ENCODE measurements at regions not wholly inside any gene's neighbourhood (a gene's known extent, or its start where the extent isn't known, plus 50 kb on each side); places are given as distances from the start of the nearest gene placed in this dataset.
A peak's percentile ranks its signal among the peaks of the same experiment; 100 is the strongest.

DNA sequence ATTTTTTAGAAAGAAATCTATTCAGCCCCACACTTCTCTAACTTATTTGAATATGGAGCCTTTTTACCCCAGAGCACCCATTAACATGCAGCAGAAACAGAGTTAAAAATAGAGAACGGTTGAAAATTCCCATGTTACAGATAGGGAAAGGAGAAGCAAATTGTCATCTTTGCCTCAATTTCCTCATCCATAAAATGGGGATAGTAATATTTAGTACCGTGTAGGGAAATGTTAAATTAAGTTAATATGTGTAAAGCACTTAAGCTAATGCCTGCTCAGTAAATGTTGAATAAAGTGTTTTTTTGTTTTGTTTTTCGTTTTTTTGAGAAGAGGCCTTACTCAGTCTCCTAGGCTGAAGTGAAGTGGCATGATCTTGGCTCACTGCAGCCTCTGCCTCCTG is 50.3 kb downstream of the NAV1 start:
- no peak for DNase-seq (ENCODE audit: low read depth in 4 of 4, low spot score in 3 of 4)

GRCh38 chr1:201590474-201590873 is 51.5 kb downstream of the NAV1 start:
- no peak for DNase-seq (ENCODE audit: low read depth in 4 of 4, low spot score in 3 of 4)

GRCh38 chr1:201591348-201591747 is 52.4 kb downstream of the NAV1 start:
- no peak for DNase-seq (ENCODE audit: low read depth in 4 of 4, low spot score in 3 of 4)

DNA sequence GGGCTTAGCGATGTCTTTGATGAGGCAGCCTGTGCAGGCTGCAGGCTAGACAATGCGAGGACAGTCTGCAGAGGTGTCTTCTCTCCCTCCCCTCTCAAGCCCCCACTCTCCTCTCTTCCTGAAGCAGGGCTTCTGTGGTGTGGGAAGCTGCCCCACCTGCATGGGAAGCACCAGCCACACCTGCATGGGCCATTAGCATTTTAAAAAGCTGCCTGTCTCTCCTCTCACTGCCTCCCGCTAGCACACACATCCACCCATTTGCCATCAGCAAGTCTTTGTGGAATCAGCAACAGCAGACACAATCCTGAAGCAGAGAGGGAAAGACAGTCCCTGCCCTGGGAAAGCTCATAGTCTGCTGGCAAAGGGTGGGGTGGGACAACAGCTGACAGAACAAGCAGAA is 53.1 kb downstream of the NAV1 start:
- no peak for DNase-seq (ENCODE audit: low read depth in 4 of 4, low spot score in 3 of 4)

- no peak for DNase-seq (ENCODE audit: low read depth in 4 of 4, low spot score in 3 of 4)
These were observed 54.4 kb downstream of the NAV1 start for GRCh38 chr1:201593200-201593921.

DNA sequence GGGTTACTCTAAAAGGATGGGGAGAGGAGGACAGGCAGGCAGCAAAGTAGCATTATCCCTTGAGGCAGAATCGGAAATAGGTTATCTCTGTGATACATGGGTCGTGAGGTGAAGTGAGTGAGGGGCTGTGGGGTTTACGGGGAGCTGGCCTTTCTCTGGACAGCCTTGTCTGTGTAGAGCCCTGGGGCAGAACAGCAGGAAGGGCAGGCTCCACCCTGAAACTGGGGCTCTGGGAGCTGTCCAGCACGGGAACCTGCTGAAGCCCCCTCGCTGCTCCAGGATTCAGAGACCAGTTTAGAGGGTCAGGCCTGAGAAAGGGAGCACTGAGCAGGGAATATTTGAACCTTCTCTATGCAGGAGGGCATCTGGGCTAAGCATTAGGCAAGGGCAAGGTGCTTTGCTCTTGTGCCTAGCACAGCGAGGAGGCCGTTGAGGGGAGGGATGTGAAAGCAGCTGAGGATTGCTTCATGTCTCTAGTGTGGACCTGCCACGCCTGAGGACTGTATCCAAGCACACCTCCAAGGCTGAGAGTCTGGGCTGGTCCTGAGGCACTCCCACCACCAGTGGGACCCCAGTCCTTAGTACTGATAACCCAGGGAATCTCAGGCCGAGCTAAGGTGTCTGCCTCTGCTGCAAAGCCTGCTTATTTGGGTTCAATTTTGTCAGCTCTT is 55.8 kb downstream of the NAV1 start:
- DNase-seq (ENCODE audit: low read depth in 4 of 4, low spot score in 3 of 4) = peak; percentile 25 to 42 (median 34)

GRCh38 chr1:201595381-201595780 is 56.5 kb downstream of the NAV1 start:
- no peak for DNase-seq (ENCODE audit: low read depth in 4 of 4, low spot score in 3 of 4)

DNA sequence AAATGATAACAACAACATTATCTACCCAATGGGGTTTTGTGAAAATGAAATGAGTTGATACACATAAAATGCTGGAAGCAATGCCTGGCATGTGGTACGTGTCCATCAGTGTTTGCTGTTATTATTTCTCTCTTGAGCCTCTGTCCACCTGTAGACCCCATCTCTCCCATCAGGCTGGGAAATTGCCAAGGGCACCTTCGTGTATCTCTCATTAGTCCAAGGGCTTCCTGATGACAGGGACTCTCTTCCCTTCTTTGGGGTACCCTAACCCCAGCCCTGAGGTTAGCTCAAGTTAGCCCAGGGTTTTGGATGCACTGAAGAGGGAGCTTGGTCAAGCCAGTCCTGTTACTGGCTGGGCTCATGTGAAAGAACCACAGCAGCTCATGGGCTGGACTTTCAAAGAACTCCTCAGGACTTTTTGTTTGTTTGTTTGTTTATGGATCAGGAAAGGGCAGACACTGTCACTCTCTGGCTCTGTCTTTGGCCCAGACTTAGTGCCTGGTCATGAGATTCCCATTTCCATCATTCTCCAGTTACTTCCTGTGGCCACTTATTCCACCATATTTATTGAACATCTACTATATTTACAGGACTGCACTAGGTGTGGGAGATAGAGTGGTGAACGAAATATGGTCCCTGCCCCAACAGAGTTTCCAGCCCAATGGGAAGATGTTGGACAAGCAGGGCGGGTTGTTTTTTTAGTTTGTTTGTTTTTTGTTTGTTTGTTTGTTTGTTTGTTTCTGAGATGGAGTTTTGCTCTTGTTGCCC is 57.4 kb downstream of the NAV1 start:
- DNase-seq (ENCODE audit: low read depth in 4 of 4, low spot score in 3 of 4) = no peak

GRCh38 chr1:201597551-201598230 is 58.8 kb downstream of the NAV1 start:
- no peak for DNase-seq (ENCODE audit: low read depth in 4 of 4, low spot score in 3 of 4)

GRCh38 chr1:201598396-201598795 is 59.5 kb downstream of the NAV1 start:
- DNase-seq (ENCODE audit: low read depth in 4 of 4, low spot score in 3 of 4) = no peak

DNA sequence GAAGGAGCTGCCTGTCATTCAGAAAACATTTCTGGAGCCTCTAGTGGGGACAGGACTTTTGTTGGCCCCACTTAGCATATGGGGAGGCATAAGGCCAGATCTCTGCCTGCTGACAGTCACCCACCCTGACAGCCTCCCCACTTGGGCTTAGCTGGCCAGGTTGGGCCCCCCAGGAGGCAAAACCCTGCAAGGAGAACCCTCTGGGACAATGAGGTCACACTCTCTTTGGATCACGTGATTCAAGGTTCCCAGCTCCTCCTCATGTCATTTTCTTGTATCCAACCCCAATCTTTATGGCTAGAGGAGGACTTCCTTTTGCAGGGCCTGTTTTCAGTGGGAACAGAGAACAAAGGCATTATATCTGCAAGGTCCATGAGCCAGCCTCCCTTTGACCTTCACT is 60.0 kb downstream of the NAV1 start:
- DNase-seq (ENCODE audit: low read depth in 4 of 4, low spot score in 3 of 4) = no peak

GRCh38 chr1:201599548-201599947 is 60.6 kb downstream of the NAV1 start:
- DNase-seq (ENCODE audit: low read depth in 4 of 4, low spot score in 3 of 4) = no peak

DNA sequence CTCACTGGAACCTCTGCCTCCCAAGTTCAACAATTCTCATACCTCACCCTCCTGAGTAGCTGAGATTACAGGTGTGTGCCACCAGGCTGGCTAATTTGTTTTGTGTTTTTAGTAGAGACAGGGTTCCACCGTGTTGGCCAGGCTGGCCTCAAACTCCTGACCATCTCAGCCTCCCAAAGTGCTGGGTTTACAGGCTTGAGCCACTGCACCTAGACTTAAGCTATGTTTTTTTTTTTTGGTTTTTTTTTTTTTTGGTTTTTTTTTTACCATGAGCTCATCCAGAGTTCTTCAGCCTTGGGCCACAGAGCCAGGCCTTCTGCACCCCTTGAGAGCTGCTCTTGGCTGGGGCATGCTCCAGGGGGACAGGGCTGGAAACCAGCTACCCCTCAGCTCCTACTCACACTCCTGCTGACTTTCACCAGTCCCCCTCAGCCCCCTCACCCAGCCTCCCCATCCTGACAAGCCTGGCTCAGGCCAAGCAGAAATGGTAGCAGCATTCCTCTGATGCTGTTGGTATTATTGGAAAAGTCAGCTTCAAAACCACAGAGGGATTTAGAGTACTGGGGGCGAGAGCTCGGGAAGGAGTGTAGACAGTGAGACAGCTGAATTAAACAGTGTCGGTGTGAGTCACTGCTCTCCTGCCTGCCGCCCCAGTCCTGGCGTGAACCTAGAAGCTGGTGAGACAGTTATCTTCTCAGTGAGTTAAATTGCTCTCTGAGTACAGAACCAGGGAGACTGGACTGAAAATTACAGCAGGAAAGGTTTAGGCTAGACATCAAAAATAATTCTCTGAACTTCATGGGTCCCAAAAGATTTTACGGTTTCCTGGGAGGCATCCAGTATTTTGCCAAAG is 63.7 kb downstream of the NAV1 start:
- DNase-seq (ENCODE audit: low read depth in 4 of 4, low spot score in 3 of 4) = no peak

GRCh38 chr1:201603613-201604232 is 64.8 kb downstream of the NAV1 start:
- no peak for DNase-seq (ENCODE audit: low read depth in 4 of 4, low spot score in 3 of 4)

- no peak for DNase-seq (ENCODE audit: low read depth in 4 of 4, low spot score in 3 of 4)
These were observed 66.6 kb downstream of the NAV1 start for GRCh38 chr1:201605385-201606010.

GRCh38 chr1:201606096-201606495 is 67.2 kb downstream of the NAV1 start:
- DNase-seq (ENCODE audit: low read depth in 4 of 4, low spot score in 3 of 4) = no peak

- no peak for DNase-seq (ENCODE audit: low read depth in 4 of 4, low spot score in 3 of 4)
These were observed 67.7 kb downstream of the NAV1 start for GRCh38 chr1:201606623-201607022.

DNA sequence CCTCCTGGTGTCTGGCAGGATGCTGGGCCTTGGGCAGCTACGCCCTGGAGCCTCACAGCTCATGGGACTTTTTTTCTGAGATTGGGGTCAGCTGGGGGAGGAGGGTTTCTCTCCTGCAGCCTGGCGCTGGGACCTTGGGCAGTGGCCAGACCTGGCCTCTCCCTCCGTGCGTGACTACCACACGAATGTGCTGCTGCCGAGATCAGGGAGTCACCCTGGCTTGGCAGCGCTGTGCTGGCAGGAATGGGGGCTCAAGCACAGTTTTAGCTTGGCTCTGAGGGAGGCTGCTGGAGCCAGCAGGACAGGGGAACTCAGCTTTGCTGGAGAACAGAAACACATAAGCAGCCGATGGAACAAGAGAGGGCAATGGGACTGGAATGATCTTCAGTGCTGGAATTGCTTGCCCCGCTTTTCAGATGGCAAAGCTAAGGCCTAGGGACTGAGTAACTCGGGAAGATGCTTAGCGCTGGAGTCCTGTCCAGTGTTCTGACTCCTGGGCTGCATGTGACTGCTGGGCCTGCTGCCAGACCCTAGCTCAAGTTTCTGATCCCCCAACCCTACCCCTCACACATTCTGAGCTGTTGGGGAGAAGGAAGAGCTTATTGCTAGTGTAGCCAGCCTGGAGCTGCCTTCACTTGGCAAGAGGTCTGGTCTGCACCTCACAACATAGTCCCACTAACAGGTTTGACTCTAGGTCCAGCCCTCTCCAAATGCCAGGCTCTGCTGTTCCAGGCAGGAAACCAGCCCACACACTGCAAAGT is 69.9 kb downstream of the NAV1 start:
- no peak for DNase-seq (ENCODE audit: low read depth in 4 of 4, low spot score in 3 of 4)

Data from right renal pelvis (tissue), 4 donors.